GM15510 (cell line): ENCODE measurements at regions not wholly inside any gene's neighbourhood (a gene's known extent, or its start where the extent isn't known, plus 50 kb on each side); places are given as distances from the start of the nearest gene placed in this dataset.

ENCODE experiments used
- POLR2A ChIP-seq: IDR thresholded peaks from 3 replicates; pipeline ENCODE4 v1.6.1; 2011; ENCODE audit warnings: borderline replicate concordance; ENCODE audit not compliant: insufficient read length; ENCODE audit errors: extremely low read depth

GRCh38 chr1:25011943-25012638 is 82.0 kb upstream of the RUNX3 start:
- no peak for TF ChIP-seq POLR2A

- TF ChIP-seq POLR2A, result no peak
Observed at GRCh38 chr1:25011275-25011674, 81.2 kb upstream of the RUNX3 start.

GRCh38 chr1:25009671-25010262 is 79.7 kb upstream of the RUNX3 start:
- TF ChIP-seq POLR2A, result no peak

- no peak for TF ChIP-seq POLR2A
Observed at GRCh38 chr1:25008192-25008485, 78.1 kb upstream of the RUNX3 start.

- no peak for TF ChIP-seq POLR2A
Observed at GRCh38 chr1:25006770-25007169, 76.7 kb upstream of the RUNX3 start.

GRCh38 chr1:25004355-25004754 is 74.3 kb upstream of the RUNX3 start:
- no peak for TF ChIP-seq POLR2A

- TF ChIP-seq POLR2A, result no peak
Observed at GRCh38 chr1:25003457-25004190, 73.5 kb upstream of the RUNX3 start.

GRCh38 chr1:25003000-25003399 is 72.9 kb upstream of the RUNX3 start:
- no peak for TF ChIP-seq POLR2A

GRCh38 chr1:25001125-25001915 is 71.2 kb upstream of the RUNX3 start:
- no peak for TF ChIP-seq POLR2A

GRCh38 chr1:24999906-25000305 is 69.8 kb upstream of the RUNX3 start:
- no peak for TF ChIP-seq POLR2A

- no peak for TF ChIP-seq POLR2A
Observed at GRCh38 chr1:24999426-24999825, 69.3 kb upstream of the RUNX3 start.

- no peak for TF ChIP-seq POLR2A
Observed at GRCh38 chr1:24998563-24999245, 68.6 kb upstream of the RUNX3 start.

- no peak for TF ChIP-seq POLR2A
Observed at GRCh38 chr1:24996983-24997893, 67.2 kb upstream of the RUNX3 start.

GRCh38 chr1:24996456-24996855 is 66.4 kb upstream of the RUNX3 start:
- no peak for TF ChIP-seq POLR2A
